Upper lobe of left lung (tissue), 6 donors: ENCODE measurements at regions not wholly inside any gene's neighbourhood (a gene's known extent, or its start where the extent isn't known, plus 50 kb on each side); places are given as distances from the start of the nearest gene placed in this dataset.

ENCODE experiments used
- ATAC-seq, 2 donors: fragments of 200-7000 bp; cut with Tn5 transposase; one replicate each; pipeline ENCODE4 v1.9.1; 2022; ENCODE audit warnings: mild to moderate bottlenecking in 2 of 2, moderate library complexity in 2 of 2; ENCODE audit not compliant: low FRiP score in 2 of 2
- DNase-seq, 2 donors: peaks; one replicate each; pipeline ENCODE4 v3.0.0-alpha.2; 2019 to 2020
- H3K27ac ChIP-seq, 4 donors: fragments of 200-600 bp; sonication (generic); one replicate each; pipeline ENCODE4 v1.5.1; 2016 to 2019
- H3K27me3 ChIP-seq, 4 donors: fragments of 200-600 bp; sonication (generic); one replicate each; pipeline ENCODE4 v1.5.1; 2017 to 2019
- H3K36me3 ChIP-seq, 4 donors: fragments of 200-600 bp; sonication (generic); one replicate each; pipeline ENCODE4 v1.5.1; 2016 to 2019
- H3K4me1 ChIP-seq, 4 donors: fragments of 200-600 bp; sonication (generic); one replicate each; pipeline ENCODE4 v1.5.1; 2018 to 2019
- H3K4me3 ChIP-seq, 4 donors: fragments of 200-600 bp; sonication (generic); one replicate each; pipeline ENCODE4 v1.5.1; 2017 to 2019; ENCODE audit warnings: mild to moderate bottlenecking in 2 of 4, moderate library complexity in 1 of 4
- H3K9me3 ChIP-seq, 4 donors: fragments of 200-600 bp; sonication (generic); one replicate each; pipeline ENCODE4 v1.5.1; 2018 to 2019
- CTCF ChIP-seq, 6 experiments: fragments of 450-650 bp in 4 of 6; fragments of 200-600 bp in 2 of 6; sonication (generic) in 2 of 6; IDR thresholded peaks; one replicate each; pipeline ENCODE4 v1.5.1; 2016 to 2019; ENCODE audit warnings: antibody characterized with exemption in 6 of 6
- EP300 ChIP-seq, 4 donors: sonication (generic); formaldehyde crosslinking; IDR thresholded peaks; one replicate each; pipeline ENCODE4 v1.5.1; 2017; ENCODE audit warnings: antibody characterized with exemption in 4 of 4, control low read depth in 2 of 4
- POLR2A ChIP-seq, 4 donors: fragments of 450-650 bp; IDR thresholded peaks; one replicate each; pipeline ENCODE4 v1.5.1; 2016 to 2017; ENCODE audit warnings: antibody characterized with exemption in 4 of 4, mild to moderate bottlenecking in 2 of 4
- POLR2AphosphoS5 ChIP-seq, 2 donors: sonication (generic); formaldehyde crosslinking; IDR thresholded peaks; one replicate each; pipeline ENCODE4 v1.5.1; 2017; ENCODE audit warnings: antibody characterized with exemption in 2 of 2
- WGBS, 2 donors: methylation state at CpG; one replicate each; pipeline ENCODE4 v1.1.5; 2017 to 2018; 5-methylcytosine and 5-hydroxymethylcytosine counted together
- donor health status: DM: no; HTN: no; CAD: no; lungs with moderate emphysema.
- donor health status: DM: no; HTN: yes; CAD: no; lungs with severe emphysema.

GRCh38 chr13:79056706-79057105, 349.3 kb downstream of the RBM26 start:
- no peaks in the 10 kb centered on the region for H3K4me1 ChIP-seq
- 79 to 85% methylated on average over 6 of the region's 6 CpGs for WGBS, 2 donors
- no peak for TF ChIP-seq POLR2AphosphoS5 (IDR thresholded peaks at IDR 0.05)
- TF ChIP-seq CTCF (IDR thresholded peaks at IDR 0.05): no peak
- no peak for TF ChIP-seq POLR2A (IDR thresholded peaks at IDR 0.05)
- no peak for TF ChIP-seq EP300 (IDR thresholded peaks at IDR 0.05)
- H3K36me3 ChIP-seq: no peaks in the 10 kb centered on the region
- no peak for DNase-seq
- no peak for ATAC-seq
- no peaks in the 10 kb centered on the region for H3K9me3 ChIP-seq
- H3K27ac ChIP-seq: no peak overlapping the region
- H3K4me3 ChIP-seq: no peak overlapping the region
- no peaks in the 10 kb centered on the region for H3K27me3 ChIP-seq

GRCh38 chr13:79051472-79051871, 354.6 kb downstream of the RBM26 start:
- no peak overlapping the region for H3K4me3 ChIP-seq
- TF ChIP-seq POLR2AphosphoS5 (IDR thresholded peaks at IDR 0.05) (no peak), EP300 (IDR thresholded peaks at IDR 0.05) (no peak), CTCF (IDR thresholded peaks at IDR 0.05) (no peak), POLR2A (IDR thresholded peaks at IDR 0.05) (no peak)
- no peaks in the 10 kb centered on the region for H3K4me1 ChIP-seq
- no peaks in the 10 kb centered on the region for H3K27me3 ChIP-seq
- 69 to 72% methylated on average over 1 of the region's 1 CpG for WGBS, 2 donors
- ATAC-seq: no peak
- no peaks in the 10 kb centered on the region for H3K9me3 ChIP-seq
- no peak overlapping the region for H3K27ac ChIP-seq
- no peak for DNase-seq
- no peaks in the 10 kb centered on the region for H3K36me3 ChIP-seq

GRCh38 chr13:79044415-79044814, 361.6 kb downstream of the RBM26 start:
- TF ChIP-seq POLR2A (IDR thresholded peaks at IDR 0.05) (no peak), POLR2AphosphoS5 (IDR thresholded peaks at IDR 0.05) (no peak), EP300 (IDR thresholded peaks at IDR 0.05) (no peak), CTCF (IDR thresholded peaks at IDR 0.05) (no peak)
- DNase-seq: no peak
- Histone ChIP-seq H3K27ac (no peak overlapping the region), H3K27me3 (no peaks in the 10 kb centered on the region), H3K9me3 (no peaks in the 10 kb centered on the region), H3K4me3 (no peak overlapping the region), H3K36me3 (no peaks in the 10 kb centered on the region), H3K4me1 (no peaks in the 10 kb centered on the region)
- WGBS, 2 donors: 76 to 87% methylated on average over 3 of the region's 3 CpGs
- ATAC-seq: no peak

- no peak for DNase-seq
- ATAC-seq: no peak
- Histone ChIP-seq H3K27ac (no peak overlapping the region), H3K9me3 (no peaks in the 10 kb centered on the region), H3K4me1 (no peaks in the 10 kb centered on the region), H3K4me3 (no peak overlapping the region), H3K36me3 (no peaks in the 10 kb centered on the region), H3K27me3 (no peaks in the 10 kb centered on the region)
- WGBS, 2 donors: 70 to 80% methylated on average over 4 of the region's 4 CpGs
- TF ChIP-seq CTCF (IDR thresholded peaks at IDR 0.05) (no peak), EP300 (IDR thresholded peaks at IDR 0.05) (no peak), POLR2A (IDR thresholded peaks at IDR 0.05) (no peak), POLR2AphosphoS5 (IDR thresholded peaks at IDR 0.05) (no peak)
These were observed 362.8 kb downstream of the RBM26 start for GRCh38 chr13:79043208-79043607.

- WGBS, 2 donors: 0% methylated on average over 1 of the region's 1 CpG; no CpG with 5 or more reads in 1 of the 2 donors
- Histone ChIP-seq H3K27me3 (no peaks in the 10 kb centered on the region), H3K27ac (no peak overlapping the region), H3K4me1 (no peaks in the 10 kb centered on the region), H3K9me3 (no peaks in the 10 kb centered on the region), H3K36me3 (no peaks in the 10 kb centered on the region), H3K4me3 (no peak overlapping the region)
- DNase-seq (no peak), ATAC-seq (no peak)
- TF ChIP-seq EP300 (IDR thresholded peaks at IDR 0.05) (no peak), CTCF (IDR thresholded peaks at IDR 0.05) (no peak), POLR2A (IDR thresholded peaks at IDR 0.05) (no peak), POLR2AphosphoS5 (IDR thresholded peaks at IDR 0.05) (no peak)
These were observed 368.9 kb downstream of the RBM26 start for GRCh38 chr13:79037197-79037596.
